Tibial nerve (tissue), 4 donors: ENCODE measurements at regions not wholly inside any gene's neighbourhood (a gene's known extent, or its start where the extent isn't known, plus 50 kb on each side); places are given as distances from the start of the nearest gene placed in this dataset.
"Not testable (repeated sequence)": the region's sequence is repeated elsewhere in the genome, so short reads cannot be mapped to it uniquely, and the experiment has no call there.

Source experiments
- DNase-seq, 2 donors: peaks; one replicate each; pipeline ENCODE4 v3.0.0-alpha.2; 2019; ENCODE audit warnings: low spot score in 2 of 2
- H3K27ac ChIP-seq, 4 donors: fragments of 200-600 bp; sonication (generic) in 3 of 4; one replicate each; pipeline ENCODE4 v1.5.1; 2017 to 2019; ENCODE audit warnings: mild to moderate bottlenecking in 1 of 4
- H3K27me3 ChIP-seq, 2 donors: fragments of 200-600 bp; sonication (generic) in 1 of 2; one replicate each; pipeline versions ENCODE4 v1.5.1 to v1.6.0; 2017 to 2019
- H3K36me3 ChIP-seq, 3 donors: fragments of 200-600 bp; sonication (generic); one replicate each; pipeline ENCODE4 v1.5.1; 2018 to 2019
- H3K4me1 ChIP-seq, 4 donors: fragments of 200-600 bp; sonication (generic) in 3 of 4; one replicate each; pipeline ENCODE4 v1.5.1; 2017 to 2019
- H3K4me3 ChIP-seq, 4 donors: fragments of 200-600 bp; sonication (generic) in 3 of 4; one replicate each; pipeline ENCODE4 v1.5.1; 2017 to 2019; ENCODE audit warnings: mild to moderate bottlenecking in 1 of 4, moderate library complexity in 1 of 4
- H3K9me3 ChIP-seq, 4 donors: fragments of 200-600 bp; sonication (generic) in 3 of 4; one replicate each; pipeline ENCODE4 v1.5.1; 2017 to 2019
- WGBS, 2 donors: methylation state at CpG; one replicate each; pipeline ENCODE4 v1.1.5; 2018; 5-methylcytosine and 5-hydroxymethylcytosine counted together
- TF ChIP-seq, protein P1 (sequence below), 5 experiments: fragments of 200-600 bp in 3 of 5; fragments of 450-650 bp in 2 of 5; sonication (generic) in 3 of 5; IDR thresholded peaks; one replicate each; pipeline ENCODE4 v1.5.1; 2016 to 2019; ENCODE audit warnings: antibody characterized with exemption in 5 of 5, mild to moderate bottlenecking in 3 of 5, moderate library complexity in 2 of 5

DNA sequence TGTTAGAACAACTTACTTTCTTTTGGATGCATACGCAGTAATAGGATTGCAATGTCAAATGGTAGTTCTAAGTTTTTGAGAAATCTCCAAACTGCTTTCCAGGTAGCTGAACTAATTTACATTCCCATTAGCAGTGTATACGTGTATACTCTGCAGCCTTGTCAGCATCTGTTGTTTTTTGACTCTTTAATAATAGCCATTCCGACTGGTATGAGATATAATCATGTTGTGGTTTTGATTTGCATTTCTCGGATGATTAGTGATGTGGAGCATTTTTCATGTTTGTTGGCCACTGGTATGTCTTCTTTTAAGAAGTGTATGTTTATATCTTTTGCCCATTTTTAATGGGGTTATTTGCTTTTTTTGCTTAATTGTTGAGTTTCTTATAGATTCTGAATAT, 76.9 kb upstream of the HNRNPA1L2 start:
- DNase-seq, H3K27me3 ChIP-seq, H3K27ac ChIP-seq, H3K36me3 ChIP-seq, H3K9me3 ChIP-seq, H3K4me1 ChIP-seq, H3K4me3 ChIP-seq: not testable (repeated sequence)
- WGBS, 2 donors = 84 to 91% methylated on average over 4 of the region's 4 CpGs

DNA sequence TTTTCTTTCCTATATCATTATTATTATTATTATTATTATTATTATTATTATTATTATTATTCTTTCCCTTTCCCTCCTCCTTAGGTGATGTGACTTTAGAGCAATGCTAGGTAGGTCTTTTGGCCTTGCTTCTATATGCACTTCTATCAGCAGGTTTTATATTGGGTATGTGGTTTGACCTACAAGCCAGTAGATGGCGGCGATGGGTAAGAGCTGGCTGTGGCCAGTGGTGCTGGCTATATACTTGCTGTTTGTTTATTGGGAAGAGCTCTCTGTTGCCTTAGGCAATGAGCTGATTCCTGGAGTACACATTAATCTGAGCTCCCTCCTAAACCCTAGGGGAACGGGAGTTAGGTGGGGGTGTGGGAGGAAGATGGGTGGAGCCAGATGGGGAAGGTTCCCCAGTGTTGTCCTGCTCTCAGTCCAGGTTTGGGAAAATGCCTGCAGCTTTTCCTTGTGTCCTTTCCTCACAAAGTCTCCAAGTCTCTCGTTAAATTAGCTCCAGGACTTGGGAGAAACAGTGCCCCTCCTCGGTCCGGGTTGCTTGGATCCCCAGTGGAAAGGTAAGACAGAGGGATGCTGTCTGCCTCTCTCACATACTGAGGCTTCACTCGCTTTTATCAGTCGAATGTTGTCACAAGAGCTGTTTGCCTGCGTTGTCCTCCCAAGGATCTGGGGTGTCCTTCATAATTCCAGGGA, 72.2 kb upstream of the HNRNPA1L2 start:
- H3K27me3 ChIP-seq, H3K4me1 ChIP-seq, H3K4me3 ChIP-seq, H3K36me3 ChIP-seq, H3K27ac ChIP-seq, H3K9me3 ChIP-seq: not testable (repeated sequence)
- TF ChIP-seq, protein P1, sequence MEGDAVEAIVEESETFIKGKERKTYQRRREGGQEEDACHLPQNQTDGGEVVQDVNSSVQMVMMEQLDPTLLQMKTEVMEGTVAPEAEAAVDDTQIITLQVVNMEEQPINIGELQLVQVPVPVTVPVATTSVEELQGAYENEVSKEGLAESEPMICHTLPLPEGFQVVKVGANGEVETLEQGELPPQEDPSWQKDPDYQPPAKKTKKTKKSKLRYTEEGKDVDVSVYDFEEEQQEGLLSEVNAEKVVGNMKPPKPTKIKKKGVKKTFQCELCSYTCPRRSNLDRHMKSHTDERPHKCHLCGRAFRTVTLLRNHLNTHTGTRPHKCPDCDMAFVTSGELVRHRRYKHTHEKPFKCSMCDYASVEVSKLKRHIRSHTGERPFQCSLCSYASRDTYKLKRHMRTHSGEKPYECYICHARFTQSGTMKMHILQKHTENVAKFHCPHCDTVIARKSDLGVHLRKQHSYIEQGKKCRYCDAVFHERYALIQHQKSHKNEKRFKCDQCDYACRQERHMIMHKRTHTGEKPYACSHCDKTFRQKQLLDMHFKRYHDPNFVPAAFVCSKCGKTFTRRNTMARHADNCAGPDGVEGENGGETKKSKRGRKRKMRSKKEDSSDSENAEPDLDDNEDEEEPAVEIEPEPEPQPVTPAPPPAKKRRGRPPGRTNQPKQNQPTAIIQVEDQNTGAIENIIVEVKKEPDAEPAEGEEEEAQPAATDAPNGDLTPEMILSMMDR (IDR thresholded peaks at IDR 0.05) = peak in 3 of 5 experiments; percentile 15 to 46 (median 29)
- 0 to 18% methylated on average over 5 to 7 of the region's 9 CpGs for WGBS, 2 donors
- DNase-seq = peak in 1 of 2 donors; percentile 20

DNA sequence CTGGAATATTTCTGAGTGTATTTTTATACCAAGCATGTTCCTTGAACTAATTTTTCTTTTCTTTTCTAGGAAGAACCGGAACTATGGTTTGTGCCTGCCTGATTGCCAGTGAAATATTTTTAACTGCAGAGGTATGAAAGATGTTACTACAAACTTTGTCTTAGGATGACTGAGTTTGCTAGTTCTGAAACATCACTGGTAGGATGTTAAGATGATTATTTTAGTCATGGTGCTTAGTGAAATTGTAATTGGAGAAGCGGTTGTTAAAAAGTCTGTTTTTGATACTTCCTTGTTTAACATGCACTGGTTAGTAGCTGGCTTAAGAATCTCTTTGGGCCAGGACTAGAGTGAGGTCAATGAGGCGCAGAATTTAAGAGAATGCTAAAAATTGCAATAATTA, 71.1 kb upstream of the HNRNPA1L2 start:
- not testable (repeated sequence) for DNase-seq, H3K4me3 ChIP-seq, H3K4me1 ChIP-seq, H3K27me3 ChIP-seq, H3K9me3 ChIP-seq, H3K27ac ChIP-seq, H3K36me3 ChIP-seq
- WGBS, 2 donors = 85 to 89% methylated on average over 3 of the region's 3 CpGs

DNA sequence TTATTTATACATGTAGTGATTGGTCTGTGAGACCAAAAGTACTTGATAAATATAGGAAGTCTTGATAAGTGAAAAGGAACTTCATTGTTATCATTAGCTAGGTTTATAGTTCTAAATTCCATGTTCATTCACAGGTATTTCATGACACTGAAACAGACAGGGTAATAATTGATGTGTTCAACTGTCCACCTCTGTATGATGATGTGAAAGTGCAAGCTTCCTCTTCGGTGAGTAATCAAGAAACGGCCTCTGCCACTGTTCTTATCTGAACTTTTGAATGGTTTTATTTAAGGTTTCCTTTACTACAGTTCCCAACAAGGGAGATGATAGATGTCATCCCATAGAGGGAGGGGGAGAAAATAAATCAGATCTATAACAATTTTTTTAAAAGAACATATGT, 59.3 kb upstream of the HNRNPA1L2 start:
- H3K9me3 ChIP-seq, DNase-seq, H3K27ac ChIP-seq, H3K4me1 ChIP-seq, H3K36me3 ChIP-seq, H3K27me3 ChIP-seq, H3K4me3 ChIP-seq: not testable (repeated sequence)
- 64 to 82% methylated on average over 2 of the region's 2 CpGs for WGBS, 2 donors
